ENCODE measurements at regions not wholly inside any gene's neighbourhood (a gene's known extent, or its start where the extent isn't known, plus 50 kb on each side); places are given as distances from the start of the nearest gene placed in this dataset.
"Not testable (repeated sequence)": the region's sequence is repeated elsewhere in the genome, so short reads cannot be mapped to it uniquely, and the experiment has no call there.

DNA sequence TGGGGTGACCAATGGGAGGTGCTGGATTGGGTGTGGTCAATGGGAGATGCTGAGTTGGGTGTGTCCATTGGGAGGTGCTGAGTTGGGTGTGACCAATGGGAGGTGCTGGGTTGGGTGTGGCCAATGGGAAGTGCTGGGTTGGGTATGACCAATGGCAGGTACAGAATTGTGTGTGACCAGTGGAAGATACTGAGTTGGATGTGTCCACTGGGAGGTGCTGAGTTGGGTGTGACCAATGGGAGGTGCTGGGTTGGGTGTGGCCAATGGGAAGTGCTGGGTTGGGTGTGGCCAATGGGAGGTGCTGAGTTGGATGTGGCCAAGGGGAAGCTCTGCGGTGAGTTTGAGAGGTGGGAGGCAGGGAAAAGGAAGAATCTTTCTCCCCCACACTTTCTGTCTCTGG is 250.0 kb upstream of the PROK2 start:
- DNase-seq (no peak), ATAC-seq (no peak)
- intact Hi-C loops (cut with DNase I): no loop called here

DNA sequence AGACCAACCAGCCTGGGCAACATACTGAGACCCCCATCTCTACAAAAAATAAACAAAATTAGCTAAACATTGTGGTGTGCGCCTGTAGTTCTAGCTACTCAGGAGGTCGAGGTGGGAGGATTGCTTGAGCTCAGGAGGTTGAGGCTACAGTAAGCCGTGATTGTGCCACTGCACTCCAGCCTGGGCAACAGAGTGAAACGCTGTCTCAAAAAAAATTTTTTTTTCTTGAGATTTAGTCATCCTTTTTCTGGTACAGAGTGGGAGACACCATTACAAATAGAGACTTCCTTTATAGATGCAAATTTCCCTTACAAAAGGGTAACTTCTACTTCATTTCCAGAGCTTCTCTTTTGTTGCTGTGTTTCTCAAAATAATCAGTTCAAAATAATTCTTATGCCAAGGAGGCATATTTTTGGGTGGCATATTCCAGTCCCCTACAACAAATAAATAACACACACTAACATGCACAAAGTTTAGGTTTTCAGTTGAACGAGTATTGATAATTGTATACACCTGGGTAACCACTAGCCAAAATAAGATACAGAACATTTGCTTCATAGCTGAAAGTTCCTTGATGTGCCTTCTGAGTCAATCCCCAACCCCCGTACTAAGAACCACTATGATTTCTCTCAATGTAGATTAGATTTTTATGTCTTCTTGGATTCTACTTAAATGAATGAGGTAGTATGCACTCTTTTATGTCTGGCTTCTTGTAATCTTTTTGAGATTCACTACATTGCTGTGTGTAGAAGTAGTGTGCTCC is 248.9 kb upstream of the PROK2 start:
- ATAC-seq (no peak), DNase-seq (no peak)
- intact Hi-C loops (cut with DNase I): no loop called here

DNA sequence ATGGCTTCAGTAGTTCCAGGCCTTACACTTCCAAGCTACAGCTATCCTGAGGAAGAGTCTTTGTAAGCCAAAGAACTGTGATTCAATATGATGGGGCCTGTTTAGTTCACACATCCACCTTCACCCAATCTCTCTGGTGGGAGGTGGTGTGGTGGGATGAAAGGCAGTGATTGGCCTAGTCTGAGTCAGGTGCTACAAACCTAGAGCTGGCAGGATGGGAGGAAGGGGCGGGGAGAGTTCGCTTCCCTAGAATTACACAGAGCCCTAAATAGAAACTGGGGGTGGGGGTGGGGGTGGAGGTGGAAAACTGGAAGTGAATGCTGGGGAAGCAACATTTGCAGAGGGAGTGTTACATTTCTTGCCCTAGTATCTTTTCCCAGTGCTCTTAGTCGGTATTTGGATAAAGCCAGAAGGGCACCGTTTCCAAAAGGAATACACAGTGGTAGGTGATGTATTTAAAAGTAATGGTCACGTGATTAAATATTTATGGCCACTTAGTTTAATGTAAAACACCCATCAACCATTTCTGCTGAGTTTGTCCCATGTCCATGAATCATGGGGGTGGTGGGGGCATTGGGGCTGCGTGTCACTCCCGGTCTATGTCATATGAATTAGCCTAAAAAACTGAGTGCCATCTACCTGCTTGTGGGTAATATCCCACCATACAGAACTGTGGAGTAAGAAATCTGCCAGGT is 247.6 kb upstream of the PROK2 start:
- peak; percentile 30 for DNase-seq
- peak in 1 of 2 donors; percentile 63 for ATAC-seq
- intact Hi-C loops (cut with DNase I): no loop called here

DNA sequence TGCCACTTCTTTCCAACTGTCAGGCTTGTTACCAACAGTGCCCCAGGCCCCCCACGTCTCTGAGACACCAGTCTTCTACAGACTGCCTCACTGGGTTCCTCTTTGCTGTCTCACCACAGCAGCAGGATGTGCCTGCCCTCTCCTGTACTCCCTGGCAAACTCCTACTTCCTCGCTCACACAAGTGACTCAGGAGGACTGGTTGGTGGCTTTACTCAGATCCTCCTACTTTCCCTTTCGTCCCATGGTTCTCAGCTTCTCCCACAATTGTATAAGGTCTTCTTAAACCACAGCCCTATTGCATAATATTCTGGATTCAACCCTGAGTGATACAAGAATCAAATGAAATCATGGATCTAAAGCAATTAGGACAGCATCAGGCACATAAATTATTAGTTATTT is 246.6 kb upstream of the PROK2 start:
- DNase-seq (no peak), ATAC-seq (peak; percentile 41 to 88)
- intact Hi-C loops (cut with DNase I): no loop called here

DNA sequence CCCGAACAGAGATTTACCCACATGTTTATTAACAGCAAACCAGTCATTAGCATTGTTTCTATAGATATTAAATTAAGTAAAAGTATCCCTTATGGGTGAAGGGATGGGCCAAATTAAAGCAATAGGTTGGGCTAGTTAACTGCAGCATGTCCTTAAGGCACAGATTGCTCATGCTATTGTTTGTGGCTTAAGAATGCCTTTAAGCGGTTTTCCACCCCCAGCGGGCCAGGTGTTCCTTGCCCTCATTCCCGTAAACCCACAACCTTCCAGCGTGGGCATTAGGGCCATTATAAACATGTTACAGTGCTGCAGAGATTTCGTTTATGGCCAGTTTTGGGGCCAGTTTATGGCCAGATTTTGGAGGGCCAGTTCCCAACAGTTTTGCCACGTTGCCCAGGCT is 245.3 kb upstream of the PROK2 start:
- intact Hi-C loops (cut with DNase I); ATAC-seq; DNase-seq: not testable (repeated sequence)

DNA sequence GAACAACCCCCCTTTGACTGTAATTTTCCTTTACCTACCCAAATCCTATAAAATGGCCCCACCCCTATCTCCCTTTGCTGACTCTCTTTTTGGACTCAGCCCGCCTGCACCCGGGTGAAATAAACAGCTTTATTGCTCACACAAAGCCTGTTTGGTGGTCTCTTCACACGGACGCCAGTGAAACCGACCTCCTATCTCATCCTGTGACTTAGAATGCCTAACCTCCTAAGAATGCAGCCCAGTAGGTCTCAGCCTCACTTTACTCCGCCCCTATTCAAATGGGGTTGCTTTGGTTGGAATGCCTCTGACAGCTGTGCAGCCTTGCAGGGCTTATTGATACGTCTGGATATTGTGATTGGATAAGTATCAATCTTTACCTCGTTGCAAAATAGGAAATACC is 243.8 kb upstream of the PROK2 start:
- DNase-seq; ATAC-seq; intact Hi-C loops (cut with DNase I): not testable (repeated sequence)

DNA sequence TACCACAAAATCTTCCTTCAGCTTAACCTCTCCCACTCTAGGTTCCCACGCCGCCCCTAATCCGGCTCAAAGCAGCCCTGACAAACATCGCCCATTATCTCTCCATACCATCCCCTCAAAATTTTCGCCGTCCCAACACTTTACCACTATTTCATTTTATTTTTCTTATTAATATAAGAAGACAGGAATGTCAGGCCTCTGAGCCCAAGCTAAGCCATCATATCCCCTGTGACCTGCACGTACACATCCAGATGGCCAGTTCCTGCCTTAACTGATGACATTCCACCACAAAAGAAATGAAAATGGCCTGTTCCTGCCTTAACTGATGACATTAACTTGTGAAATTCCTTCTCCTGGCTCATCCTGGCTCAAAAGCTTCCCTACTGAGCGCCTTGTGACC is 243.4 kb upstream of the PROK2 start:
- intact Hi-C loops (cut with DNase I); ATAC-seq; DNase-seq: not testable (repeated sequence)

DNA sequence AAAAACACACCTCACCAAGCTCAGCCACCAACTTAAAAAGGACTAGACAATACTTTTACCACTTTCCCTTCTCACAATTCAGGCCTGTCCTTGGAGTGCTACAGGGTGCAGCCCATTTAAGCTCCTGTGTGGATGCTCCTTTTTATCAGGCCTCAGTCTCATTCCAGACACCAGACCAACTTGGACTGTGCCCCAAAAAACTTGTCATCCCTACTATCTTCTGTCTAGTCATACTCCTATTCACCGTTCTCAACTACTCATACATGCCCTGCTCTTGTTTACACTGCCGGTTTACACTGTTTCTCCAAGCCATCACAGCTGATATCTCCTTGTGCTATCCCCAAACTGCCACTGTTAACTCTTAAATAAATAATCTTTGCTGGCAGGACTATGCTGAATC is 242.8 kb upstream of the PROK2 start:
- DNase-seq; intact Hi-C loops (cut with DNase I); ATAC-seq: not testable (repeated sequence)

DNA sequence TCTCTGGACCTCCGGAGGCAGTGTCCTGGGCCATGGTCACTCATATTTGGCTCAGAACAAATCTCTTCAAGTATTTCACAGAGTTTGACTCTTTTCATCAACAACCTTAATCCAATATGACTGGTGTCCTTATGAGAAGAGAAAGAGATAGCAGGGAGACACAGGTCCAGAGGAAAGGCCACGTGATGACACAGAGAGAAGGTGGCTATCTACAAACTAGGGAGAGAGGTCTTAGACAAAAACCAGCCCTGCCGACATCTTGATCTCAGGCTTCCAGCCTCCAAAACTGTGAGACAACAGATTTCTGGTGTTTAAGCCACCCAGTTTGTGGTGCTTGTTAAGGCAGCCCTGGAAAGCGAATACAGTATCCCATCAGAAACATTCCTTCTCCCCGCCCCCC is 237.1 kb upstream of the PROK2 start:
- intact Hi-C loops (cut with DNase I): no loop called here
- no peak for ATAC-seq
- no peak for DNase-seq

DNA sequence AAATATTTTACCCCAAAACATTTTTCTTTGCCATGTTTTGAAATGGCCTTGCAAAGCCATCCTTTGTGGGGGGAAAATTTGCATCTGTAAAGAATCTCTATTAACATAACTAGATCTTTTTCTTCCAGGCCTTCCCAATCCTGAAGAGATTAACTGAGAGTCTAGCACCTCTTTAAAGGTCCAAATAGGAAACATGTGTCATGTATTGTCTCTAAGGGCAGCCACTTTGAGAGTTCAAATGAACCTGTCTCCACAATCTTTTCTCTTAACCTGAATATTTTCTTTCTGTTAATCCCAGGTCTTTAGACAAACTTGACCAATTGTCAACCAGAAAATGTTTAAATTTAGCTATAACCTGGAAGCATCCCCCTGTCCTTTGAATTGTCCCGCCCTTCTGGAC is 236.6 kb upstream of the PROK2 start:
- DNase-seq (no peak), ATAC-seq (no peak)
- intact Hi-C loops (cut with DNase I): no loop called here

DNA sequence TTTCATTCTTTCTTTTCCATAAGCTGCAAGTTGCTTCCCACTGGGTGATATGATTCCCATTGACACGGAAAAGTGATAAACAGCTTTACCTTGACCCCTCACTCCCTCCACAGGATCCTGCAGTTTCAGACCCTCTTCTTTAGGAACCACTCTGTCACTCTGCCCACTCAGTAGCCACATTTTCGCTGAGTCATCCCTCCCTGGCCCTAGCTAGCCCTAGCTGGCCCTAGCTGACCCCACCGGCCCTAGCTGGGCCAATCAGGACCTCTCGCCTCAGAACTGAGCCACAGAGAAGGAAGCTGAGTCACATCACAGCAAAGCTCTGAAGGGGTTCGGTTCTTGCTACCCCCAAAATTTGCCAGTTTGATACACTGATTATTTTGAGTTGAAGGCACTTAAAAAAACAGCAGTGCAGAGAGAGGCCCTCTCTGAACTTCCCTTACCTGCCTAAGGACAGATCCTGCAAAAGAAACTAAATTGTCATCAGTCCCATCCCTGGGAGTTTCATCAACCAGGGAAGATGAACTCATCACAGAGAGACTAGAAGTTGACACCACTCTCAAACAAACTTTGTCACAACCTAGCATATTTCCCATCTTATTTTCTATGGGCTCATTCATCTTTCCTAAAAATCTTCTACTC is 233.5 kb upstream of the PROK2 start:
- ATAC-seq (peak; percentile 55 to 80), DNase-seq (no peak)
- intact Hi-C loops (cut with DNase I): no loop called here

DNA sequence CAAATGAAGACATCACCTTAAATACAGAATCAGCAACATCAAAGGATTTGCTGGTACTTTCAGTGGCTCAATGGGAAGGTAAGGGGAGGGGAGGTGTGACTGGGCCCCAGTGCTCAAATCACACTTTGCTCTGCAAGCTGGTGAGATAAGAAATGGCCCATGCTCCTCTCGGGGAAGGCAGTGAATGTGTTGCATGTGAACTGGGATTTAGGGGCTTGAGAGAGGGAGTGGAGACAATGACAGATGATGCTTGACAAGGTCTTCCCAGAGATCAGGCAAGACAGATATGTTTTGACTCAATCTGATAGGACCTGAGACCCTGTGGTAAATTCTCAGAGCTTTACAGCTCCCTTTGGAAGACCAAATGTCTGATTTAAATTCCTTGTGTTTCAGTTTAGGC is 233.0 kb upstream of the PROK2 start:
- intact Hi-C loops (cut with DNase I): no loop called here
- ATAC-seq: peak in 1 of 2 donors; percentile 37
- no peak for DNase-seq

DNA sequence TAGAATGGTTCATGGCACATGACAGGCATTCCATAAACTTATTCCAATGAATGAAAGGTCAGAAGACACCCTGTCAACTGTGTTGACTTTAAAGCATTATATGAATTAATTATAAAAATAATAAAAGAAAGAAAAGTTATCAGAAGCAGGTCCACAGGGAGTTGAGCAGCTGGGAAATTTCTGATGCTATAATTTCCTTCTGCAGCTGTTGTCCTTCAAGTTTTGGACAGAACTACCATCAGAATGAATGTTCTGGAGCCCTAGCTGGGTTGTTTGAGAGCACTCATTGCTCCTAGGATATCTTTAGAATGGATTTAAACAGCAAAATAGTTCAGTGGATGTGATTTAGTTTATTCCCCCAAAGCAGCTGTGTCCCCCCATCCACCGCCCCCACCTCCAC is 232.4 kb upstream of the PROK2 start:
- intact Hi-C loops (cut with DNase I): no loop called here
- ATAC-seq (no peak), DNase-seq (no peak)

DNA sequence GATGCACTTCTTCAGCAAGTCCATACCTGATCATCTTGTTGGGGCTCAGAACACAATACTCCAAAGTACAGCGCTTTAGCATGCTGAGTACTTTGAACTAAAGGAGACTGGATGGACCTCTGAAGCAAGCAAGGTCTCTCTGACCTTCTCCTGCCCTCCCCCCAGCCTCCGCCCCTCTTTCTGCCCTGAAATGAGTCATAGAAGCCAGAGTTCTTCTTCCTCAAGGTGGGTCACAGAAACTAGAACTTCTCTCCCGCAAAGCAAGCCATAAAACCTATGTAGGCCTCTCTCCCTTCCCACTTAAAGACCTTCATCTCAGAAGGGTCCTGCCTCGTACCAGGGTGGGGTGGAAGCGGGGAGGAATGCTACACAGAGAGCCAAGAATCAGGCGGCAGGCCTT is 230.5 kb upstream of the PROK2 start:
- intact Hi-C loops (cut with DNase I): no loop called here
- ATAC-seq (no peak), DNase-seq (no peak)

DNA sequence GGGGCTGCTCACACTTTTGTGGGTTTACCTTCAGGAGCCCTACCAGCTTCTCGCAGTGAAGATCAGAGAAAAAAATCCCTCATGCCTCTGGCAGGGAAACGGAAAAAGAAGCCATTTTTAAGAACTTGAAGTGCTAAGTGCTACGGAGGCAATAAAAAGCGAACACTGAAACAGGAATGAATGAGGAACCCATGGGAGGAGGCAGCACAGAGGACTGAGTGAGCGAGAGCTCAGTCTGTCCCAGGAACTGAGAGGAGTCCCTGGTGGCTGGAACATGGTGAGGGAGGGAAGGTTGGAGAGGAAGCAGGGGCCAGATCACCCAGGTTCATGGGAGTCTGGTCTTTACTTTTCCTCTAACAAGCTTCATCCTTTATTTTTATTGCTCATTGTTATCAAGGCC is 228.1 kb upstream of the PROK2 start:
- DNase-seq (no peak), ATAC-seq (no peak)
- intact Hi-C loops (cut with DNase I): no loop called here

DNA sequence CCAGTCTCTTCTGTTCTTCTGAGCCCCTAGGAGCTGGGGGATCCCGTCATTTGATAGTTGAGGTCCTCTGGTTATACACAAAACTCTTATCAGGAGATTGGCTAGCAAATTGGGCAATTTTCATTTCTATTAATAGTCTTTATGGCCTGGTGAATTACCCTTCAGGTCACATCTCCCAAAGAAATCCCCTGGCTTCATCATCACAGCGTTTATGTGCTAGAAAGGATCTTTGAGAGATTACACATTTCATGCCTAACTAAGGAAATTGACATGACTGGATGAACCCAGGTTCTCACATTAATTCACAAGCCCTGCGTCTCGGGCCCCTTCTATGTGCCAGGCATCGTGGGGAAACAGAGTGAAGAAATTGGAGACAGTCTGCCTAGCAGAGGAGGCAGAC is 227.4 kb upstream of the PROK2 start:
- intact Hi-C loops (cut with DNase I): no loop called here
- ATAC-seq (no peak), DNase-seq (no peak)

DNA sequence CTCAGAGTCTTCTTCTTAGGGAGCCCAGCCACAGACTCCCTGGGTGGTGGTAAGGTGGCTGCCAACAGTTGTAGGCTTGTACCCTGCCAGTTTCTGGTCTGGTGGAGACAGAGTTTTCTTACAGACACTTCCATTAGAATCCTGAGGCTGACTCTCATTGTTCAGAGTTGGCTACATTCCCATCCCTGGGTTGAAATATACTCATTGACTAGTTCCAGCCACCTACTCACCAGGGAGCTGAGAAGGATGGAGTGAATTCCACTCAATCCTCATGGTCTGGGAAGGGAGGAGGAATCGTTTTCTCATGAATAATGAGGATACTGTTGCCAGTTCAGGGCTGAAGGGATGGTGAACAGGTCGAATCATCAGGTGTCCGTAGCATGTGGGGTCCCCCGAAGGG is 226.5 kb upstream of the PROK2 start:
- intact Hi-C loops (cut with DNase I): no loop called here
- DNase-seq (no peak), ATAC-seq (no peak)

DNA sequence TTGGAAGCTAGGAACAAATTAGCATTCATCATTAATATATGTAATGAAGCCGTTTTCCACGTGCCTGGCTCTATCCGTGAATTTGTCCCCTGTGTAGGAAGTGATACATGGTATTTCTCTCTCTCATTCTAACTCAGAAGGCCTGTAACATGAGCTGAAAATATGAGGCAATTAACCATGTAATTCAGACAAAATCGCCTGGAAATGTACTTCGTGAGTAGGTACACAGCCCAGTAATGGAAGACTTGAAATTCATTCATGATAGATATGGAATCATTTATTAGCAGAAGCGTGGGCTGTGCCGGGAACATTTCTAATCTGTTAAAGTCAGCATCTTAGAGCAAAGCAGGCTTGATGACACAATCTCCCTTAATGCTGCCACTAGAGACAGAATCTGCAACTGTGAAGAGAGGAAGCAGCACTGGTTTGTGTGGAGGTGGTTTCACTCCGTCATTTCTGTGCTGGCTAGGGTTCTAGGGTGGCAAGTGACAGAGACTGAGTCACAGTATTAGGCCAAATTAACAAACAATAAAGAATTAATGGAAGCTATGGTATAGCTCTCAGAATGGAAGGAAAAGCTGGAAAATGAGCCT is 225.0 kb upstream of the PROK2 start:
- intact Hi-C loops (cut with DNase I): no loop called here
- ATAC-seq (peak in 1 of 2 donors; percentile 57), DNase-seq (no peak)

DNA sequence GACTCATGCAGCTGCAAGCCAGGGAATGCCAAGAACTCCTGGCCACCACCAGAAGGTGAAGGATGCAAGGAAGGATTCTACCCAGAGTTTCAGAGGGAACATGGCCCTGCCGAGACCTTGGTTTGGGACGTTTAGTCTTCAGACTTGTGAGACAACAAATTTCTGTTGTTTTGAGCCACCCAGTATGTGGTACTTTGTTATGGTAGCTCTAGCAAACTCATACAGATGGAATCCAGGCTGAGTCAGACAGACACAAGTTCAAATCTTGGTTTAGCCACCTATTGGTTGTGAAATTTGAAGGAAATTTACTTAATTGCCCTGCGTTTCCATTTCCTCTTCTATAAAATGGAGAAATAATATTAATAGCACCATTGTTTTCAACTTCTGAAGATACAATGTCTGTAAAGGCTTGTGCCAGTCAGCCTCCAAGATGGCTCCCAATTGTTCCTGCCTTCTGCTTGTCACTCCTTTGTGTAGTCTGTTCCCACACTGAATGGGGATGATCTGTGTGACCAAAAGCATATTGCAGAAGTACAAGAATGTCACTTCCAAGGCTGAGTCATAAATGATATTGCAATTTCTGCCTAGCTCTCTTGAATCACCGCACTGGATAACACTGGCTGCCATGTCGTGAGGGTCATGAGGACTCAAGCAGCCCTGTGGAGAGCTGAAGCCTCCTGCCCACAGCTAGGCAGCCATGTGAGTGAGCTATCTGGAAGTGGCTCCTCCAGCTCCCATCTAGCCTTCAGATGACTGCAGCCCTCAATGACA is 223.5 kb upstream of the PROK2 start:
- intact Hi-C loops (cut with DNase I): no loop called here
- DNase-seq: no peak
- ATAC-seq: peak in 1 of 2 donors; percentile 41

All from left cardiac atrium (tissue), 4 donors.